Epithelial cell of esophagus (primary cell): ENCODE measurements at regions not wholly inside any gene's neighbourhood (a gene's known extent, or its start where the extent isn't known, plus 50 kb on each side); places are given as distances from the start of the nearest gene placed in this dataset.

Experiments used
- DNase-seq: peaks from one replicate; pipeline ENCODE4 v3.0.0; 2010; ENCODE audit warnings: low read depth
- H3K4me3 ChIP-seq: 2 replicates; pipeline ENCODE4 v1.5.1; 2011; ENCODE audit warnings: mild to moderate bottlenecking, low read length, control low read depth
- TF ChIP-seq, protein P1 (sequence below): IDR thresholded peaks from 2 replicates; pipeline ENCODE4 v1.5.1; 2011; ENCODE audit warnings: low read depth, mild to moderate bottlenecking, low read length, control low read depth, inconsistent platforms; ENCODE audit not compliant: insufficient read depth; ENCODE audit errors: missing control alignments

DNA sequence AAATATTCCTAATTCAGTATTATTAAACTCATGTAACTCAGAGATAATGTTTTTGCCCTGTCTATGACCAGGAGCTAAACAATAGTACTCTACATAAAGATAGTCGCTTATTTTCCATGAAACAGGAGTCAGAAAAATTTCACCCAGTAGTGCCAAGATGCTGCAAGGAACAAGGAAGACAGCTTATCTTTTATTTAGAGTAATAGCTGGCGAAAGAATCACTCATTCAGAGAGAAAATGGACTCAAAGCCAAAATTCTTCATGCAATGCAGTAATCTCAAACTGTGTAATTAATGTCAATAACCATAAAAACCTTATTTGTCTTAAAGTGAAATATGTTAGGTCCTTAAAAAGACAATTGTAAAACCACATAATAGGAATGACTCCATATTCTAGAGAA, 477.8 kb downstream of the ANKRD50 start:
- H3K4me3 ChIP-seq, result no peak overlapping the region
- DNase-seq, result no peak
- TF ChIP-seq, protein P1, sequence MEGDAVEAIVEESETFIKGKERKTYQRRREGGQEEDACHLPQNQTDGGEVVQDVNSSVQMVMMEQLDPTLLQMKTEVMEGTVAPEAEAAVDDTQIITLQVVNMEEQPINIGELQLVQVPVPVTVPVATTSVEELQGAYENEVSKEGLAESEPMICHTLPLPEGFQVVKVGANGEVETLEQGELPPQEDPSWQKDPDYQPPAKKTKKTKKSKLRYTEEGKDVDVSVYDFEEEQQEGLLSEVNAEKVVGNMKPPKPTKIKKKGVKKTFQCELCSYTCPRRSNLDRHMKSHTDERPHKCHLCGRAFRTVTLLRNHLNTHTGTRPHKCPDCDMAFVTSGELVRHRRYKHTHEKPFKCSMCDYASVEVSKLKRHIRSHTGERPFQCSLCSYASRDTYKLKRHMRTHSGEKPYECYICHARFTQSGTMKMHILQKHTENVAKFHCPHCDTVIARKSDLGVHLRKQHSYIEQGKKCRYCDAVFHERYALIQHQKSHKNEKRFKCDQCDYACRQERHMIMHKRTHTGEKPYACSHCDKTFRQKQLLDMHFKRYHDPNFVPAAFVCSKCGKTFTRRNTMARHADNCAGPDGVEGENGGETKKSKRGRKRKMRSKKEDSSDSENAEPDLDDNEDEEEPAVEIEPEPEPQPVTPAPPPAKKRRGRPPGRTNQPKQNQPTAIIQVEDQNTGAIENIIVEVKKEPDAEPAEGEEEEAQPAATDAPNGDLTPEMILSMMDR, result no peak

DNA sequence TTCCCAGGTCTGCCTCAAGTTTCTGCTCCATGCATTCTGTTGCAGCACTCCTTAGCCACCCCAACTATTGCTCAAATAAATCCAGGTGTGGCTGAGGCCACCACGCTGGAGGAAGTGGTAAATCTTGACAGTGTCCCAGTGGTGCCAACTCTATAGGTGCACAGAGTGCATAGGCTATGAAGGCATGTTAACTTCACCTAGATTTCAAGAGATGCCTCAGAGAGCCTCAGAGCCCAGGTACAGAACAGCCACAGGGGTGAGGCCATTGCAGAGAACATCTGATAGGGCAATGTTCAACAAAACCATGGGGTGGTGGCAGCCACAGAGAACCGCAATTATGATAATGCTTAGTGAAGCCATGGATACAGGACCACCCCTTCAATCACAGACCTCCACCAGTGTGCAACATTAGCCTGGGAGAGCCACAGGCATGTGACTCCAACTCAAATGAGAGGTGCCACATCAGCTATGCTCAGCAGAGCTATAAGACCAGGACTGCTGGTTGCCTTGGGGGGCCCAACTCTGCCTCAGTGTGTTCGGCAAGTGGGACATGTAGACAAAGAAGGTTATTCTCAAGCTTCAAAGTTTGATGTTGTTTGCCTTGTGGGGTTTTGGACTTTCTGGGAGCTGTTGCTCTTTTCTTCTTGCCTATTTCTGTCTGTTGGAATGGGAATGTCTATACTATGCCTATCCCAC, 468.7 kb downstream of the ANKRD50 start:
- H3K4me3 ChIP-seq, result no peak overlapping the region
- TF ChIP-seq, protein P1, result no peak
- no peak for DNase-seq

DNA sequence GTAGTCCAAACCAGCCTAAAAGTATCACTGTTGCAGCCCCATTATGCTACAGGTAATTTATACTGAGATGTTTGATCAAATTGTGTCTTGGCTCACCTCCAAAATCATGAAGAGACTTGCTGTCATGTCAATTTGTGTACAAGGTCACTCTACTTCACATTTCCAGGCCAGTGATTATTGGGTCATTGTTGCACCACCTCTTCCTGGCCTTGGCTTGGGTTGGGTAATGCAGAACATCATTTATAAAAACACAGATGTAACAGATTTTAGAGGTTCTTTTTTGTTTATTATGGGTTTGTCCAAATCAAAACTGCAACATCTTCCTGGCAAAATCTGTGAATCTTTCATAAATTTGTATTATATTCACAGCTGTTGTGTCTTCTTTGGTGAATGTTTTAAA, 459.5 kb downstream of the ANKRD50 start:
- TF ChIP-seq, protein P1, result no peak
- no peak for DNase-seq
- no peak overlapping the region for H3K4me3 ChIP-seq

DNA sequence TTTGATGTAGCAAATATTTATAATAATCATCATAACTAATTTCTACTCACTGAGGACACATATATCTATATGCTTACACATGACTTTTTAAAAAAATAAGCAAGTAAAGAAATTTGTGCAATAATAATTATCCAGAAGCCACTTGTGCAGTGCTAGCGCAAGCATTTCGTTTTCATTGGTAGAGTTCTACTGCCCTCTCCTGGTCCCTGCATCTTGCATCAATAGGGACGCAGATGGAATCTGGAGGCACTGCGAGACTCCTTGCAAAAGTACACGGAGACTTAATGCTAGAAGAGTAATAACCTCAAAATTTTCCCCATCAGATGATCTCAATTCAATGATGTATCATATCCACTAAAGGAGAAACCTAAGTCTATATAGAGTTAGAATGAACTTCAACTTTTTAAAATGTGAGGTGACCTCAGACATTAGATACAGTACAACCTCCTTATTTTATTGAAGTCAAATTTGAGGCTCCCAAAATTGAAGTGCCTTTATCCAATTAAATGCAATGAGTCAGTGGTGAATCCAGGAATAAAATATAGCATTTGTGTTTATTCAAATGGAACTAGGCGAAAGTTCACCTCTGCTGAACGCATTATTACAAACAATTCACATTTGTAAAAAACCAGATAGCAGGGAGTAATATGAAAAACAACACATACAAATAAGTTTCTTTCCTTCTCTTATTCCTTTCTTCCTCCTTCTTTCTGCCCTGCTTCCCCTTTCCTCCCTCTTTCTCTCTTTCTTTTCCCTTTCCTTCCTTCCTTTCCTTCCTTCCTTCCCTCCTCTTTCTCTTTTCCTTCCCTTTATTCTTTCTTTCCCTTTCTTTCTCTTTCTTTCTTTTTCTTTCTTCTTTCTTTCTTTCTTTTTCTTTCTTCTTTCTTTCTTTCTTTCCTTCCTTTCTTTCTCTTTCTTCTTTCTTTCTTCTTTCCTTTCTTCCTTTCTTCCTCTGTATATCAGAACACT, 450.0 kb downstream of the ANKRD50 start:
- DNase-seq, result peak; percentile 85
- TF ChIP-seq, protein P1, result peak; percentile 97
- no peak overlapping the region for H3K4me3 ChIP-seq

DNA sequence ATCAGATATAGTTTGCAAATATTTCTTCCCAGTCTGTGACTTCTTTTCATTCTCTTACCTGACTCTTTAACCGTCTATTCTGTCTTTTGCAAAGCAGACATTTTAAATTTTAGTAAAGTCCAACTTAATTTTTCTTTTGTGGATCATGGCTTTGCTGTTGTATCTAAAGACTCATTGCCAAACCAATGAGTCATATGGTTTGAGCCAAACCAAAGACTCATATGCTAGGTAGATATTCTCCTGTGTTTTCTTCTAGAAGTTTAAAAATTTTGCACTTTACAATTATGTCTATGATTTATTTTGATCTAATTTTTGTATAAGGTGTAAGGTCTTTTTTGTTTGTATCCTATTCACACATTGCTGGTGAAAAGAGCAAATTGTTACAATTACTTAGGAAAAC, 446.8 kb downstream of the ANKRD50 start:
- H3K4me3 ChIP-seq, result no peak overlapping the region
- DNase-seq, result peak; percentile 39
- TF ChIP-seq, protein P1, result no peak

DNA sequence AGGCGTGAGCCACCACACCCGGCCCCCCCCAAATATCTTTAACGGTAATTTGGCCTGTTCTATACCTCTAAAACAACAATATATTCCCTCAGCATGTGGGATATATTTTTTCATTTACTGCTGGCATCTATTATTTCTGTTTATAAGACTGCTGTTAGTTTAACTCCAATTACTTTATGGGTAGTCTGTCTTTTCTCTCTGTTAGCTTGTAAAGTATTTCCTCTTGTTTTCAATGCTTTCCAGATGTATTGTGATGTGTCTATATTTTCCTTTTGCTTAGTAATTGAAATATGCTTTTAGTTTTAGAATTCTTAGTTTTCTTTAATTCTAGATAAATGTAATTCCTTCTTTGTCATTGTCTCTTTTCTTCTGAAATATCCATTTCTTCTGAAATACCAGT, 445.8 kb downstream of the ANKRD50 start:
- DNase-seq, result no peak
- no peak overlapping the region for H3K4me3 ChIP-seq
- TF ChIP-seq, protein P1, result no peak
